Inflammatory macrophage (primary cell): ENCODE measurements at regions not wholly inside any gene's neighbourhood (a gene's known extent, or its start where the extent isn't known, plus 50 kb on each side); places are given as distances from the start of the nearest gene placed in this dataset.
"Not testable (repeated sequence)": the region's sequence is repeated elsewhere in the genome, so short reads cannot be mapped to it uniquely, and the experiment has no call there.

Source experiments
- DNase-seq, 2 donors: peaks; one replicate each; pipeline ENCODE4 v3.0.0-alpha.2; 2020 to 2022

DNA sequence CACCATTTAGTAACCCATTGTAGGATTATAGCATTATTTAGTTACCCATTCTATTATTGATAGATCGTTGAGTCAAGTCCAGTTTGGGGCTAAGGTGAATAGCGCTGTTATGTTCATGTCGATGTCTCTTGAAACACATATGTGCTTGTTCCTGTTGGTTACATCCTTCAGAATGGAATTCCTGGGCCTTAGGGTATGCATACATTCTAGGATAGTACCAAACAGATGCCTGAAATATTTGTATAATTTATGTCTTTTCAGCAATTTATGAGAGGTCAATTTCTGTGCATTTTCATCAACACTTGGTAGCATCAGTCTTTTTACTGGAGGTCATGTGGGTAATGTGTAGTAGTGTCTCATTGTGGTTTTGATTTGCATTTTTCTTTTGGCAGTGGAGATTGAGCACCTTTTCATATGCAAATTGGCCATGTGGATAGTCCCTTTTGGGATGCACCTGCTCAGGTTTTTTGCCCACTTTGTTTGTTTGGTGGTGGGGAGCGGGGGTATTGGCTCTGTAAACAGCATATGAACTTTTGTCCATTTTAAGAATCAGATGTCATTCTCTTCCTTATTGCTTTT lies 104.2 kb downstream of the CDRT15L2 start:
- DNase-seq, result not testable (repeated sequence)

GRCh38 chr17:20684975-20685374 lies 105.5 kb downstream of the CDRT15L2 start:
- not testable (repeated sequence) for DNase-seq

DNA sequence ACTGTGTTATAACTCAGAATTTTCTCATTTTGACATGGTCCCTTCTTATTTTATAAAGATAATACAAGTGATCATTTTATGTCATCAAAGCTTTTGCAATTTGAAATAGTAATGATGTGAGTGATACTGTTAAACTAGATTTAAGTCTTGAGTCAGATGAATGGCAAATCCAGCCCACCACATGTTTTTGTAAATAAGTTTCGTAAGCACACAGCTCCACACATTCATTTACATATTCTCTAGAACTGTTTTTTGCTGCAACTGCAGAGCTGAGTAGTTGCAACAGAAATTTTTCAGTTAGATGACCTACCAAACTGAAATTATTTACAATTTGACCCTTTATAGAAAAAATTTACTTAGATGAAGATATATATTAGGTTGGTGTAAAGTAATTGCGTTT lies 108.1 kb downstream of the CDRT15L2 start:
- not testable (repeated sequence) for DNase-seq

DNA sequence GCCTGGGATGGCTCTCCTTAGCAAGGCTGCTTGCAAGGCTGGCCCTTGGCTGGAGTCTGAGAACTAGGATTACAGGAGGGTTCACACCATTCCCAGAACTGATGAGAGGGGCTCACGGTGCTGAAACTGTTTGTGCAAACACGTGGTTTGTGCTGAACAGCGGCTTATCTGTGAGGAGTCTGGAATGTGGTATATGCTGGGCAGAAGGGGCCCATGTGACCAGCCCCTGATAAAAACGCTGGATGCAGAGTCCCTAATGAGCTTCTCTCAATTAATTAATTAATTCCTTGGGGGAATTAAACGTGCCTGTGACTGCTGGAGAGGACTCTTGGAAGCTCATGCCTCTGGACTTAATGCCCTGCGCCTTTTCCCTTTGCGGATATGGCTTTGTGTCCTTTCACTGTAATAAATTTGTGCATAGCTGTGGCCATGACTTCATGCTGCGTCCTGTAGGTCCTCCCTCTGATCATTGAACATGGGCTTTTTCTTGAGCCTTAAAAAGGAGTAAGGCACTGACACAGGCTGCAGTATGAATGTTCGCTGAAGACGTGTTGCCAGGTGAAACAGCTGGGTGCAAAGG lies 109.7 kb downstream of the CDRT15L2 start:
- DNase-seq, result not testable (repeated sequence)

DNA sequence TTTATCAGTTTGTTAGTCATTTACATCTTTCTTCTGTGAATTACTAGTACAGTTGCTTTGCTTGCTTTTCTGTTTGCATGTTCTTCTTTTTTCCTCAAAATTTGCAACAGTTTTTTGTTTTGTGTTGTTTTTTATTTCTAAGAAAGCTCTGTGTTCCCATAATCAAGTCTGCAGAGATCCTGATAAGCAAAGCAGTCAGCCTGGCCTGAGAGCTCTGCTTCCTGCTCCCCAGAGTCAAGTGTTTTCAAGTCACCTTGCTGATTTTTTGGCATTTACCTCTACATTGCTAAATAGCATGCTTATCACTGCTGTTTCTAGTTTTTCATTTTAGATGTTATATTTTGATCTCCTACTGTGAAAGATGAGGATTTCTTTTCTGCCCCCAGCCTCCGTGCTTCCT lies 113.2 kb downstream of the CDRT15L2 start:
- not testable (repeated sequence) for DNase-seq

DNA sequence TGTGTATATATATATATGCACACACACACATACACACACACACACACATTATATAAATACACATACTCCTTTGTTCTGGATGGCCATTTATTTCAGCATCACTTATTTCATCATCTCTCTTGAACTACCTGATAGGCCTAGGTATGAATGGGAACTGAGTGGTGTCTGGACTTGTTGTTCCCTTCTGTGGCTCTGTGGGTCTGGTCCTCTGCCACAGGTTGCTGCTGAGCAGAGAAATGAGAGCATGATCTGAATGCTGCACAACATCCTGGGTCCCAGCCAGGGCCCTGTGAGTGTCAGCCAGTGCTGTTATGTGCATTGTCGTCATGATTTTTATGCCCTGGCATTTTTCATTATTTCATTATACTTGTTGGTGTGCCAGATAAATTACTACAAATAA lies 116.3 kb downstream of the CDRT15L2 start:
- not testable (repeated sequence) for DNase-seq

DNA sequence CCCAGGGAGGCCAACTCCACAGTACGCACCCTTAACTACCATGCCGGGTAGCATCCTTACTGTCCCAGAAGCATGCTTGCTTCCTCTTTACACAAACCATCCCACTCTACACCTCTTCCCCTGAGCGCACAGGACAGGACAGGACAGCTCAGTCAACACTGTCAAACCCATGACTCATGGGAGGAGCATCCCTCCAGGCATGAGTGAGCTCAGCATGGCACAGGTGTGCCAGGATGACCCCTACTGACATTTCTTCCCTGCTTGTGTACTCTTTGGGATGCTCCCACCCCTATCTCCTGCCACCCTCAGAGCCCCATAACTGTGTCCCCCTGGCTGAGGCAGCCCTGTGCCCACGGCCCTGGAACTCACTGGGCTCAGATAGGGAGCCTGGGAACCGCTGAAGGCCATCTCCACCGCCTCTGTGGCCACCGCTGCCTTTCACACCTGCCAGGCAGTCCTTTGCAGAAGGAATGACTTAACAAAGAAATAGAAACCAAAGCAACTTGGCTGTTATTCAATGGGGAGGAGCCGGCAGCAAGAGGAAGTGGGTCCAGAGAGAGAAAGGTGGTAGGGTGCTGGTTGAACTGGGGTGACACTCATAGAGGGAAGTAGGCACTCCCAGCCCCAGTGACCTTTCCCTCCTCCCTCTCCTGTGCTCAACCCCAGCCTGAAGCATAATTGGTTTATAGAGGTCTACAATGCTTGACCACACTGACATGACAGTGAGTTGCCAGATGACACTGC lies 119.1 kb downstream of the CDRT15L2 start:
- peak; percentile 64 to 71 for DNase-seq

DNA sequence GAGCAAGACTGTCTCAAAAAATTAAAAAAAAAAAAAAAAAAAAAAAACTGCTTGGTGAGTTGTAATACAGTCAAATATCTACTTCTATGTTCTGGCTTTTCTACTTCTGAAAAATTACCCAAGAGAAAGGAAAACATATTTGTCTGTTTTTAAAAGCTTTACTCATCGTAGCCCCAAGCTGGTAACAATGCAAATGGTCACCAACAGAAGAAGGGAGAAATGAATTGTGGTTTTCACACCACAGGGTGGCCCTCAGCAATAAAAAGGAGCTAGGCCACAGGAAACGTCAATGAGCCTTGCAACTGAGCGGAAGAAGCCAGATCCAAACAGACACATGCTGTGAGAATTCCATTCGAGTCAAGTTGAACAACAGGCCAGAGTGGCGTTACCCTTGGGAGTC lies 121.0 kb downstream of the CDRT15L2 start:
- DNase-seq, result not testable (repeated sequence)

DNA sequence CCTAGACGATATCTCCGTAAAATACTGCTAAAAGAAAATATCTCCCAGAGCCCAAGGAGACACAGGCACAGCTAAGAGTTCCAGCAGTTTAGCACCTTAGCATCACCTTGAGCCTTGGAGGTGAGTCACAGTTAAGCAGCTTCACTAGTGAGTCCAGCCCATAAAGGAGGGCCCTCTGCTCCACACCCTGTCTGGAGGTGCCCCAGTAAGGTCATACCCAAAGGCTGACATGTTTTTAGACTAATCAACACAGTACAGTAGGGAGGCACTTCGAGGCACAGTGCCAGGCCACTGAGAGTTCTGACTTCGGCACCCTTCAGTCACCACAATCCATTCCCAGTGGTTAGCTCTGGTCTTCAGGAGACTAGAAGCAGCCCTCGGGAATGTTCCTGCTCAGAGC lies 121.8 kb downstream of the CDRT15L2 start:
- not testable (repeated sequence) for DNase-seq

- no peak for DNase-seq
Observed at GRCh38 chr17:20702692-20703091, 123.2 kb downstream of the CDRT15L2 start.

DNA sequence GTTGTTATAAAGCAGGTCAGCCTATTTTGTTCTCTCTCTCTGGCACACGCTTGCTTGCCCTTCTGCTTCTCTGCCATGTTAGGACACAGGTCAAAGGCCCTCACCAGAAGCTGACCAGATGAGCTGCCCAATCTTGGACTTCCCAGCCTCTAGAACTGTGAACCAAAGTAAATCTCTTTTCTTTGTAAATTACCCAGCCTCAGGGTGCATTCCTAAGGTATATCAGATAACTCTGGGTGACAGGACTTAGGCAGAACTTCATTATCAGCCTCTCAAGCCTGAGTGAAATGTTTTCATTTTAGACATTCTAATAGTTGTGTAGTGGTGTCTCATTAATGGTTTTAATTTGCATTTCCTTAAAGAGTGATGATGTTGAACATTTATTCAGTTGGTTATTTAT lies 124.3 kb downstream of the CDRT15L2 start:
- DNase-seq, result no peak

GRCh38 chr17:20705186-20705585 lies 125.7 kb downstream of the CDRT15L2 start:
- not testable (repeated sequence) for DNase-seq

GRCh38 chr17:20706751-20707373 lies 127.3 kb downstream of the CDRT15L2 start:
- no peak for DNase-seq

DNA sequence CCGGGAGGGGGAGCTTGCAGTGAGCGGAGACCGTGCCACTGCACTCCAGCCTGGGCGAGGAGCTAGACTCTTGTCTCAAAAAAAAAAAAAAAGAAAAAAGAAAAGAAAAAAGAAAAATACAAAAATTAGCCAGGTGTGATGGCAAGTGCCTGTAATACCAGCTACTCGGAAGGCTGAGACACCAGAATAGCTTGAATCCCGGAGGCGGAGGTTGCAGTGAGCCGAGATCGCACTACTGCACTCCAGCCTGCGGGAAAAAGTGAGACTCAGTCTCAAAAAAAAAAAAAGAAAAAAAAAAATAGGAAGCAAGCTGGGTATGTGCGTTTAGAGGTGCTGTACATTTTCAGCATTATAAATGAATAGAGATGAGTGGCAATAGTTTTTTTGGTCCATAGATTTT lies 129.3 kb downstream of the CDRT15L2 start:
- not testable (repeated sequence) for DNase-seq

DNA sequence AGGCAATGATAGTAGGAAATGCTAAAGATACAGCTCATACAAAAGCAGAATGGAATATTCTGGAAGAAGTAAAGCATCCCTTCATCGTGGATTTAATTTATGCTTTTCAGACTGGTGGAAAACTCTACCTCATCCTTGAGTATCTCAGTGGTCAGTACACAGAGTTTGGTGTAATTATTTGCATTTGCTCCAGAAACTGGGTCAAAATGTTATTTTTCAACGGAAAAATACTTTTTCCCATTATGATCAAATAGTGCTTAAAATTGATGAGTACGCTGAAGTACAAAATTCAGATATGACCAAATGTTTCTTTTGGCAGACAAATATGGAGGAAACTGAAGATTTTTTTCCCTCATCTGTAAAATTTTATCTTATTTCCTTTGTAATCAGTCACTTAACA lies 137.0 kb downstream of the CDRT15L2 start:
- DNase-seq, result not testable (repeated sequence)

- DNase-seq, result no peak
Observed at GRCh38 chr17:20721171-20721570, 141.6 kb downstream of the CDRT15L2 start.

- DNase-seq, result not testable (repeated sequence)
Observed at GRCh38 chr17:20724391-20724790, 144.9 kb downstream of the CDRT15L2 start.

GRCh38 chr17:20727201-20727600 lies 147.7 kb downstream of the CDRT15L2 start:
- DNase-seq, result not testable (repeated sequence)

DNA sequence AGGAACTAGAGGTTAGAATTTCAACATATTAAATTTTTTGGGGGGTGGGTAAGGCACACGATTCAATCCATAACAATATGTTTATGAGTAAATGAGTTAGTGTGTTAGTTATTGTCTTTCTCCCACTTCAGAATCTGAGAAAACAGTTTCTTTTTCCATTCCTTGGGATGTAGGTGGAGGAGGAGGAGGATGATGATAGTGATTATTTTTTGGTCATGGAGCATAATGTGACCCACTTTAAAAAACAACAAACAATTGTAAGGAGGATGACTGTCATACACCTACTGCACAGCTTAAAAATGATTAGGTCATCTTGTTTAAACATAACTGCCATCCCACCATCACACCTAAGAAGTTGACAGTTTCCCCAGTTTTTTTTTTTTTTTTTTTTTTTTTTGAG lies 148.7 kb downstream of the CDRT15L2 start:
- no peak for DNase-seq

DNA sequence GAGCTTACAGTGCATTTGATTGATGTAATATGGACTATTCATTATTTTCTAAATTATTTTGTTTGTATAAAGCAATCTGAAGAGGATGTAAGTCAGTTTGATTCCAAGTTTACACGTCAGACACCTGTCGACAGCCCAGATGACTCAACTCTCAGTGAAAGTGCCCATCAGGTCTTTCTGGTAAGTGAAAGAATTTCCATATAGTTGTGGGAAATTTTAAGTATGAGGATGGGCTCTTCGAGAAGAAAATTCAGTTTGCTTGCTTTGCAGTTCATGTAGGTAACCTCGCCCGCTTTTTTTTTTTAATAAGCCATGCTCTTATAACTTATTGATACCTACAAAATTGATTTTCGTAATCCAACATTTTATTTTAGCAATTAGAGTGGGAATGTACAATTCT lies 151.6 kb downstream of the CDRT15L2 start:
- not testable (repeated sequence) for DNase-seq

GRCh38 chr17:20733923-20734322 lies 154.4 kb downstream of the CDRT15L2 start:
- DNase-seq, result no peak

- DNase-seq, result no peak
Observed at GRCh38 chr17:20735796-20736195, 156.3 kb downstream of the CDRT15L2 start.

DNA sequence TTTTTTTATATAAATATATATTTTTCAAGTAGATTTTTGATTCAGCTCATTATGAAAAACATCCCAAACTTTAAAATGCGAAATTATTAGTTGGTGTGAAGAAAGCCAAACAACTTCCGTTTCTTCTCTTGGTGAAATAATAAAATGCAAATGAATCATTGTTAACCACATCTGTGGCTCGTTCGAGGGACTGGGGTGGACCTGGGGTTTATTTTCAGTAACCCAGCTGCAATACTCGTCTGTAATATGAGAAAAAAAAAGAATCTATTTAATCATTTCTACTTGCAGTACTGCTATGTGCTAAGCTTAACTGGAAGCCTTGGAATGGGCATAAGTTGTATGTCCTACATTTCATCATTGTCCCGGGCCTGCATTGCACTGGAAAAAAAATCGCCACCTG lies 158.1 kb downstream of the CDRT15L2 start:
- DNase-seq, result not testable (repeated sequence)

- DNase-seq, result no peak
Observed at GRCh38 chr17:20771104-20771503, 191.6 kb downstream of the CDRT15L2 start.
